Neural progenitor cell (in vitro differentiated cells): ENCODE measurements at regions not wholly inside any gene's neighbourhood (a gene's known extent, or its start where the extent isn't known, plus 50 kb on each side); places are given as distances from the start of the nearest gene placed in this dataset.

Experiments
- CTCF ChIP-seq: fragments of 200-600 bp; sonication (generic); IDR thresholded peaks from 2 replicates; pipeline ENCODE4 v1.5.1; 2017; ENCODE audit warnings: antibody characterized with exemption, mild to moderate bottlenecking
- EZH2 ChIP-seq: fragments of 200-600 bp; sonication (generic); IDR thresholded peaks from 2 replicates; pipeline ENCODE4 v1.6.1; 2017; ENCODE audit warnings: antibody characterized with exemption, mild to moderate bottlenecking, moderate library complexity
- EZH2phosphoT487 ChIP-seq: fragments of 200-600 bp; sonication (generic); IDR thresholded peaks from 2 replicates; pipeline ENCODE4 v1.6.1; 2017; ENCODE audit warnings: antibody characterized with exemption

GRCh38 chr6:4259391-4259790 lies 124.0 kb upstream of the ECI2 start:
- TF ChIP-seq CTCF (no peak), EZH2 (no peak), EZH2phosphoT487 (no peak)
